K562 (cell line): ENCODE measurements at regions not wholly inside any gene's neighbourhood (a gene's known extent, or its start where the extent isn't known, plus 50 kb on each side); places are given as distances from the start of the nearest gene placed in this dataset.

ENCODE experiments used
- E2F8 ChIP-seq: fragments of 450-650 bp; IDR thresholded peaks from 2 replicates; pipeline ENCODE4 v1.7.1; 2018; ENCODE audit warnings: mild to moderate bottlenecking, low read depth; ENCODE audit not compliant: partially characterized antibody
- FOS ChIP-seq: IDR thresholded peaks from 3 replicates; pipeline ENCODE4 v1.6.1; 2011; ENCODE audit not compliant: insufficient read length; ENCODE audit errors: extremely low read depth
- HCFC1 ChIP-seq: IDR thresholded peaks from 2 replicates; pipeline ENCODE4 v1.6.1; 2012; ENCODE audit warnings: low read depth, low read length, improper control_type of control experiment
- JUN ChIP-seq, 2 experiments: sonication (generic) in 1 of 2; formaldehyde crosslinking in 1 of 2; IDR thresholded peaks; 2 replicates each; pipeline versions ENCODE4 v1.6.1 to v1.8.0; 2012 to 2022; ENCODE audit warnings: borderline replicate concordance in 2 of 2, mild to moderate bottlenecking in 2 of 2, improper control_type of control experiment in 1 of 2, low read depth in 1 of 2, low read length in 1 of 2, missing genetic modification reagents in 1 of 2
- KLF6 ChIP-seq: fragments of 250-450 bp; sonication (Bioruptor Pico); IDR thresholded peaks from 2 replicates; pipeline ENCODE4 v1.4.0; 2020; ENCODE audit warnings: mild to moderate bottlenecking, moderate library complexity, borderline replicate concordance
- MAZ ChIP-seq, 2 experiments: fragments of 450-650 bp in 1 of 2; sonication (generic) in 1 of 2; formaldehyde crosslinking; IDR thresholded peaks in 1 of 2; conservative IDR thresholded peaks in 1 of 2; 2 replicates each; pipeline versions ENCODE4 v1.4.0 to v1.5.0; 2020; ENCODE audit warnings: mild to moderate bottlenecking in 1 of 2, missing genetic modification reagents in 1 of 2
- PATZ1 ChIP-seq: fragments of 250-450 bp; sonication (Bioruptor Pico); IDR thresholded peaks from 2 replicates; pipeline ENCODE4 v1.5.0; 2020; ENCODE audit warnings: mild to moderate bottlenecking, borderline replicate concordance
- POLR2A ChIP-seq: fragments of 450-650 bp; conservative IDR thresholded peaks from 2 replicates; pipeline ENCODE4 v1.6.1; 2016
- SIN3A ChIP-seq, 2 experiments: fragments of 150-350 bp in 1 of 2; IDR thresholded peaks; 2 replicates each; pipeline ENCODE4 v1.6.1; 2011 to 2016; ENCODE audit warnings: borderline replicate concordance in 2 of 2, low read depth in 2 of 2, low read length in 2 of 2, mild to moderate bottlenecking in 2 of 2, moderate library complexity in 2 of 2; ENCODE audit not compliant: control insufficient read depth in 1 of 2
- YY1 ChIP-seq, 3 experiments: IDR thresholded peaks; 2 replicates each; pipeline ENCODE4 v1.6.1; 2011; ENCODE audit warnings: low read length in 2 of 3, mild to moderate bottlenecking in 2 of 3, moderate library complexity in 2 of 3, borderline replicate concordance in 1 of 3, control low read depth in 1 of 3, low read depth in 1 of 3; ENCODE audit not compliant: insufficient read depth in 3 of 3, insufficient replicate concordance in 2 of 3, control insufficient read depth in 1 of 3, insufficient read length in 1 of 3; ENCODE audit errors: extremely low read depth in 1 of 3
- ZNF3 ChIP-seq: fragments of 250-450 bp; sonication (Bioruptor Pico); IDR thresholded peaks from 2 replicates; pipeline ENCODE4 v1.5.0; 2021; ENCODE audit warnings: mild to moderate bottlenecking, moderate library complexity
- ZSCAN32 ChIP-seq: fragments of 450-650 bp; formaldehyde crosslinking; IDR thresholded peaks from 2 replicates; pipeline ENCODE4 v1.4.0; 2020; ENCODE audit warnings: mild to moderate bottlenecking, moderate library complexity
- TF ChIP-seq, protein P1 (sequence below), 3 experiments: IDR thresholded peaks in 2 of 3; conservative IDR thresholded peaks in 1 of 3; 2 replicates each; pipeline ENCODE4 v1.5.1; 2011 to 2012; ENCODE audit warnings: low read length in 3 of 3, mild to moderate bottlenecking in 3 of 3, control low read depth in 2 of 3, improper control_type of control experiment in 1 of 3, inconsistent platforms in 1 of 3, low read depth in 1 of 3, mixed read lengths in 1 of 3, moderate library complexity in 1 of 3; ENCODE audit not compliant: insufficient read depth in 2 of 3

GRCh38 chr4:91827914-91828313 is 475.9 kb upstream of the GRID2 start:
- TF ChIP-seq PATZ1 (CRISPR knock-in tag): no peak
- no peak for TF ChIP-seq E2F8
- no peak for TF ChIP-seq YY1 (IDR thresholded peaks at IDR 0.05; ENCODE audit: borderline replicate concordance in 1 of 3, control insufficient read depth in 1 of 3, extremely low read depth in 1 of 3, insufficient read depth in 3 of 3, insufficient read length in 1 of 3, insufficient replicate concordance in 2 of 3, low read depth in 1 of 3, low read length in 2 of 3)
- TF ChIP-seq FOS: no peak
- no peak for TF ChIP-seq POLR2A
- TF ChIP-seq, protein P1, sequence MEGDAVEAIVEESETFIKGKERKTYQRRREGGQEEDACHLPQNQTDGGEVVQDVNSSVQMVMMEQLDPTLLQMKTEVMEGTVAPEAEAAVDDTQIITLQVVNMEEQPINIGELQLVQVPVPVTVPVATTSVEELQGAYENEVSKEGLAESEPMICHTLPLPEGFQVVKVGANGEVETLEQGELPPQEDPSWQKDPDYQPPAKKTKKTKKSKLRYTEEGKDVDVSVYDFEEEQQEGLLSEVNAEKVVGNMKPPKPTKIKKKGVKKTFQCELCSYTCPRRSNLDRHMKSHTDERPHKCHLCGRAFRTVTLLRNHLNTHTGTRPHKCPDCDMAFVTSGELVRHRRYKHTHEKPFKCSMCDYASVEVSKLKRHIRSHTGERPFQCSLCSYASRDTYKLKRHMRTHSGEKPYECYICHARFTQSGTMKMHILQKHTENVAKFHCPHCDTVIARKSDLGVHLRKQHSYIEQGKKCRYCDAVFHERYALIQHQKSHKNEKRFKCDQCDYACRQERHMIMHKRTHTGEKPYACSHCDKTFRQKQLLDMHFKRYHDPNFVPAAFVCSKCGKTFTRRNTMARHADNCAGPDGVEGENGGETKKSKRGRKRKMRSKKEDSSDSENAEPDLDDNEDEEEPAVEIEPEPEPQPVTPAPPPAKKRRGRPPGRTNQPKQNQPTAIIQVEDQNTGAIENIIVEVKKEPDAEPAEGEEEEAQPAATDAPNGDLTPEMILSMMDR (IDR thresholded peaks at IDR 0.05 in 2 of 3, conservative IDR thresholded peaks at IDR 0.05 in 1 of 3; ENCODE audit: insufficient read depth in 2 of 3, low read depth in 1 of 3, low read length in 3 of 3): no peak
- TF ChIP-seq KLF6 (CRISPR knock-in tag): no peak
- TF ChIP-seq MAZ (CRISPR knock-in tag; conservative IDR thresholded peaks at IDR 0.05 in 1 of 2, IDR thresholded peaks at IDR 0.05 in 1 of 2): no peak
- no peak for TF ChIP-seq HCFC1
- TF ChIP-seq ZSCAN32: no peak
- no peak for TF ChIP-seq ZNF3 (CRISPR knock-in tag)
- no peak for TF ChIP-seq SIN3A (IDR thresholded peaks at IDR 0.05; ENCODE audit: borderline replicate concordance in 2 of 2, control insufficient read depth in 1 of 2, low read depth in 2 of 2, low read length in 2 of 2)
- no peak for TF ChIP-seq JUN (IDR thresholded peaks at IDR 0.05; ENCODE audit: borderline replicate concordance, low read depth, low read length)
- TF ChIP-seq JUN (CRISPR knock-in tag; IDR thresholded peaks at IDR 0.05; ENCODE audit: borderline replicate concordance): no peak
